ENCODE measurements at regions not wholly inside any gene's neighbourhood (a gene's known extent, or its start where the extent isn't known, plus 50 kb on each side); places are given as distances from the start of the nearest gene placed in this dataset.

GRCh38 chr17:56679777-56680422, 86.4 kb downstream of the NOG start:
- H3K9ac ChIP-seq (ENCODE audit: low read length), result no peak overlapping the region
- Mint-ChIP-seq H3K27me3 (peaks cover 47% of the 10 kb centered on the region), H3K9me3 (ENCODE audit: insufficient read depth) (no peaks in the 10 kb centered on the region), H3K4me1 (peaks cover 8% of the 10 kb centered on the region), H3K27ac (no peak overlapping the region), H3K4me3 (no peak overlapping the region)
- no peak overlapping the region for H2AFZ ChIP-seq (ENCODE audit: insufficient read depth, low read depth, low read length, poor library complexity, severe bottlenecking)
- H3K9me3 ChIP-seq (ENCODE audit: control extremely low read depth in 1 of 3, control insufficient read depth in 2 of 3, insufficient read depth in 1 of 3, low read length in 2 of 3), result peaks cover 0 to 4% (median 0%) of the 10 kb centered on the region in 3 donors
- ChIA-PET POLR2A (no interaction called here), CTCF (no interaction called here)
- no peak overlapping the region for H3K27ac ChIP-seq (ENCODE audit: low read length in 2 of 2)
- no peaks in the 10 kb centered on the region for H3K79me2 ChIP-seq (ENCODE audit: control insufficient read depth, insufficient read depth, low read length)
- intact Hi-C loops (cut with micrococcal nuclease), result no loop called here
- H3K27me3 ChIP-seq (replicated peaks in 1 of 4; ENCODE audit: control extremely low read depth in 1 of 4, control insufficient read depth in 3 of 4, insufficient read depth in 4 of 4, low read length in 3 of 4), result peaks cover 0 to 35% (median 22%) of the 10 kb centered on the region in 4 experiments
- H4K20me1 ChIP-seq (ENCODE audit: control insufficient read depth, insufficient read depth, low read length, poor library complexity, severe bottlenecking), result no peaks in the 10 kb centered on the region
- no peak for TF ChIP-seq CTCF (IDR thresholded peaks at IDR 0.05)
- no peak for TF ChIP-seq EZH2 (IDR thresholded peaks at IDR 0.05; ENCODE audit: borderline replicate concordance, insufficient read depth, low read depth, low read length, poor library complexity, severe bottlenecking)
- DNase-seq (no peak), ATAC-seq (ENCODE audit: low read depth) (no peak)
- H3K4me3 ChIP-seq (ENCODE audit: control extremely low read depth in 1 of 5, extremely low read depth in 1 of 5, insufficient read depth in 1 of 5, low read depth in 2 of 5, low read length in 4 of 5), result no peak overlapping the region
- 80% methylated on average over 1 of the region's 6 CpGs for WGBS (ENCODE audit: insufficient coverage)
- no peaks in the 10 kb centered on the region for H3K36me3 ChIP-seq (replicated peaks in 1 of 2; ENCODE audit: control extremely low read depth in 1 of 2, control insufficient read depth in 1 of 2, extremely low read depth in 1 of 2, insufficient read depth in 2 of 2, low read length in 1 of 2)
- peaks cover 8 to 9% of the 10 kb centered on the region in 2 donors for H3K4me1 ChIP-seq (ENCODE audit: control insufficient read depth in 2 of 2, insufficient read depth in 2 of 2, low read length in 2 of 2)
- H3K4me2 ChIP-seq (replicated peaks; ENCODE audit: low read depth, low read length, poor library complexity, severe bottlenecking), result no peak overlapping the region

GRCh38 chr17:56680676-56681075, 87.2 kb downstream of the NOG start:
- no peak overlapping the region for H3K4me3 ChIP-seq (ENCODE audit: control extremely low read depth in 1 of 5, extremely low read depth in 1 of 5, insufficient read depth in 1 of 5, low read depth in 2 of 5, low read length in 4 of 5)
- H3K9ac ChIP-seq (ENCODE audit: low read length), result no peak overlapping the region
- no peak overlapping the region for H3K27ac ChIP-seq (ENCODE audit: low read length in 2 of 2)
- no peak for TF ChIP-seq EZH2 (IDR thresholded peaks at IDR 0.05; ENCODE audit: borderline replicate concordance, insufficient read depth, low read depth, low read length, poor library complexity, severe bottlenecking)
- TF ChIP-seq CTCF (IDR thresholded peaks at IDR 0.05), result no peak
- H3K27me3 ChIP-seq (replicated peaks in 1 of 4; ENCODE audit: control extremely low read depth in 1 of 4, control insufficient read depth in 3 of 4, insufficient read depth in 4 of 4, low read length in 3 of 4), result peaks cover 0 to 36% (median 23%) of the 10 kb centered on the region in 4 experiments
- H3K4me1 ChIP-seq (ENCODE audit: control insufficient read depth in 2 of 2, insufficient read depth in 2 of 2, low read length in 2 of 2), result peaks cover 8 to 9% of the 10 kb centered on the region in 2 donors
- H2AFZ ChIP-seq (ENCODE audit: insufficient read depth, low read depth, low read length, poor library complexity, severe bottlenecking), result no peak overlapping the region
- ATAC-seq (ENCODE audit: low read depth) (no peak), DNase-seq (no peak)
- H3K36me3 ChIP-seq (replicated peaks in 1 of 2; ENCODE audit: control extremely low read depth in 1 of 2, control insufficient read depth in 1 of 2, extremely low read depth in 1 of 2, insufficient read depth in 2 of 2, low read length in 1 of 2), result no peaks in the 10 kb centered on the region
- H3K79me2 ChIP-seq (ENCODE audit: control insufficient read depth, insufficient read depth, low read length), result no peaks in the 10 kb centered on the region
- CTCF ChIA-PET, result no interaction called here
- intact Hi-C loops (cut with micrococcal nuclease), result no loop called here
- peaks cover 8% of the 10 kb centered on the region for H3K4me1 Mint-ChIP-seq
- 83% methylated on average over 3 of the region's 3 CpGs for WGBS (ENCODE audit: insufficient coverage)
- H3K4me3 Mint-ChIP-seq, result no peak overlapping the region
- POLR2A ChIA-PET, result no interaction called here
- no peaks in the 10 kb centered on the region for H3K9me3 Mint-ChIP-seq (ENCODE audit: insufficient read depth)
- no peak overlapping the region for H3K27ac Mint-ChIP-seq
- no peaks in the 10 kb centered on the region for H4K20me1 ChIP-seq (ENCODE audit: control insufficient read depth, insufficient read depth, low read length, poor library complexity, severe bottlenecking)
- H3K27me3 Mint-ChIP-seq, result peaks cover 45% of the 10 kb centered on the region
- H3K9me3 ChIP-seq (ENCODE audit: control extremely low read depth in 1 of 3, control insufficient read depth in 2 of 3, insufficient read depth in 1 of 3, low read length in 2 of 3), result peaks cover 0 to 4% (median 0%) of the 10 kb centered on the region in 3 donors
- H3K4me2 ChIP-seq (replicated peaks; ENCODE audit: low read depth, low read length, poor library complexity, severe bottlenecking), result no peak overlapping the region

All from B cell (primary cell).